PC-3 (cell line): ENCODE measurements at regions not wholly inside any gene's neighbourhood (a gene's known extent, or its start where the extent isn't known, plus 50 kb on each side); places are given as distances from the start of the nearest gene placed in this dataset.

ENCODE experiments used
- ATAC-seq: fragments of 200-7000 bp; cut with Tn5 transposase; 2 replicates; pipeline ENCODE4 v1.9.1; 2020; ENCODE audit warnings: mild to moderate bottlenecking, moderate library complexity
- BruUV-seq: library from RNA; stranded (reverse); fragments of 400-500 nt; replicated peaks from 2 replicates; lab custom pipeline; 2021; lab: Mats Ljungman, UMichigan
- CTCF ChIA-PET: fragments of 300-600 bp; sonication (Branson Sonifier 250); formaldehyde crosslinking; loops from one replicate; lab custom pipeline; 2022; ENCODE audit warnings: antibody characterized with exemption; lab: Charles Lee
- POLR2A ChIA-PET: fragments of 300-600 bp; sonication (Branson Sonifier 250); formaldehyde crosslinking; loops from one replicate; lab custom pipeline; 2022; ENCODE audit warnings: antibody characterized with exemption; ENCODE audit not compliant: unreplicated experiment; lab: Charles Lee
- DNase-seq: peaks from one replicate; pipeline ENCODE4 v3.0.0-alpha.2; 2015
- H2AFZ ChIP-seq: fragments of 300-600 bp; sonication (generic); 2 replicates; pipeline ENCODE4 v1.6.0; 2016; ENCODE audit warnings: antibody characterized with exemption, low read length
- H3F3A ChIP-seq: fragments of 300-600 bp; sonication (generic); one replicate; pipeline ENCODE4 v1.6.0; 2017; ENCODE audit warnings: antibody characterized with exemption, low read length, control low read depth, mild to moderate bottlenecking; ENCODE audit not compliant: unreplicated experiment
- H3K27ac ChIP-seq: fragments of 300-600 bp; sonication (generic); 2 replicates; pipeline ENCODE4 v1.5.1; 2016; ENCODE audit warnings: mild to moderate bottlenecking, low read length
- H3K27me3 ChIP-seq: fragments of 300-600 bp; sonication (generic); 2 replicates; pipeline ENCODE4 v1.6.1; 2016; ENCODE audit warnings: low read length, mixed read lengths
- H3K36me3 ChIP-seq: fragments of 300-600 bp; sonication (generic); 2 replicates; pipeline ENCODE4 v1.6.1; 2016; ENCODE audit warnings: low read depth, mixed run types, low read length, mixed read lengths
- H3K4me1 ChIP-seq: fragments of 300-600 bp; sonication (generic); 2 replicates; pipeline ENCODE4 v1.5.1; 2016; ENCODE audit warnings: low read length; ENCODE audit not compliant: insufficient read depth
- H3K4me2 ChIP-seq: fragments of 300-600 bp; sonication (generic); 2 replicates; pipeline ENCODE4 v1.6.0; 2016; ENCODE audit warnings: low read length
- H3K4me3 ChIP-seq: fragments of 300-600 bp; sonication (generic); 2 replicates; pipeline ENCODE4 v1.5.1; 2016; ENCODE audit warnings: mild to moderate bottlenecking, low read length, mixed read lengths
- H3K79me2 ChIP-seq: fragments of 300-600 bp; sonication (generic); 2 replicates; pipeline ENCODE4 v1.6.1; 2017; ENCODE audit warnings: low read length, mixed read lengths
- H3K9ac ChIP-seq: fragments of 300-600 bp; sonication (generic); 2 replicates; pipeline ENCODE4 v1.6.0; 2016; ENCODE audit warnings: mild to moderate bottlenecking, low read length
- H3K9me2 ChIP-seq: fragments of 300-600 bp; sonication (generic); replicated peaks from 2 replicates; pipeline ENCODE4 v1.6.1; 2016; ENCODE audit warnings: mixed run types, low read length, mixed read lengths
- H3K9me3 ChIP-seq: fragments of 300-600 bp; sonication (generic); 2 replicates; pipeline ENCODE4 v1.6.1; 2016; ENCODE audit warnings: low read length, mixed read lengths
- H4K20me1 ChIP-seq: fragments of 300-600 bp; sonication (generic); 2 replicates; pipeline ENCODE4 v1.6.1; 2016; ENCODE audit warnings: low read length, mixed read lengths
- EZH2 ChIP-seq: fragments of 300-600 bp; sonication (generic); IDR thresholded peaks from one replicate; pipeline ENCODE4 v1.6.1; 2017; ENCODE audit warnings: antibody characterized with exemption, mild to moderate bottlenecking, low read length; ENCODE audit not compliant: unreplicated experiment
- EZH2phosphoT487 ChIP-seq: fragments of 300-600 bp; sonication (generic); IDR thresholded peaks from 2 replicates; pipeline ENCODE4 v1.6.1; 2018; ENCODE audit warnings: mild to moderate bottlenecking, antibody characterized with exemption, low read length, borderline replicate concordance
- intact Hi-C: fragments of 100-400 bp; cut with micrococcal nuclease; formaldehyde crosslinking; loops from 2 replicates; pipeline ENCODE4 v1.9.0; 2023
- TF ChIP-seq, protein P1 (sequence below): fragments of 300-600 bp; sonication (generic); conservative IDR thresholded peaks from 2 replicates; pipeline ENCODE4 v1.5.1; 2017; ENCODE audit warnings: antibody characterized with exemption, low read depth, mild to moderate bottlenecking, low read length

DNA sequence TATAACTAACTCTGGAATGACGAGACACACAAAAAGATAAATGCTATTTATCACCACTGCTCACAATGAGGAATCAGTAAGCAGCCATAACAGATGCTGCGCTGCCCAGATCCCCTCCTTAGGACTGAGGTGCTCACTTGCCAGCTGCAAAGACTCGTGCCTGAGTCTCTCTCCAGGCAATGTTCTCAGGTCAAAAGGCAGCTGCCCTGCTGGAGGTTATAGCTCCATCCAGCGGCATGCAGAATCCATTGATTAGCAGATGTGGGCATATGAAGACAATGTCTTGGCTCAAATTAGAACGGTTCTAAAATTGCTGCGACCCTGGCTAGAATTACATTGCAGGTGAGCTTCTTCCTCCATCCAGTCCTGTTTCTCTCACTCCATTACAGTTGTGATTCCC is 328.2 kb upstream of the CHRM3 start:
- POLR2A ChIA-PET: interaction anchor here (0.6 kb wide), 1 partner anchor 10 kb away, joined by 3 read pairs; no protein-coding TSS in a partner anchor
- Histone ChIP-seq H3F3A (no peaks in the 10 kb centered on the region), H4K20me1 (no peaks in the 10 kb centered on the region), H3K79me2 (no peaks in the 10 kb centered on the region), H3K4me1 (no peaks in the 10 kb centered on the region), H3K27ac (no peak overlapping the region), H3K27me3 (no peaks in the 10 kb centered on the region), H3K9ac (no peak overlapping the region), H2AFZ (no peak overlapping the region), H3K36me3 (no peaks in the 10 kb centered on the region), H3K9me2 (no peaks in the 10 kb centered on the region), H3K4me2 (no peak overlapping the region), H3K9me3 (no peaks in the 10 kb centered on the region), H3K4me3 (no peak overlapping the region)
- ATAC-seq (no peak), DNase-seq (no peak)
- BruUV-seq: no TSS peak
- intact Hi-C loops: no loop called here
- TF ChIP-seq, protein P1, sequence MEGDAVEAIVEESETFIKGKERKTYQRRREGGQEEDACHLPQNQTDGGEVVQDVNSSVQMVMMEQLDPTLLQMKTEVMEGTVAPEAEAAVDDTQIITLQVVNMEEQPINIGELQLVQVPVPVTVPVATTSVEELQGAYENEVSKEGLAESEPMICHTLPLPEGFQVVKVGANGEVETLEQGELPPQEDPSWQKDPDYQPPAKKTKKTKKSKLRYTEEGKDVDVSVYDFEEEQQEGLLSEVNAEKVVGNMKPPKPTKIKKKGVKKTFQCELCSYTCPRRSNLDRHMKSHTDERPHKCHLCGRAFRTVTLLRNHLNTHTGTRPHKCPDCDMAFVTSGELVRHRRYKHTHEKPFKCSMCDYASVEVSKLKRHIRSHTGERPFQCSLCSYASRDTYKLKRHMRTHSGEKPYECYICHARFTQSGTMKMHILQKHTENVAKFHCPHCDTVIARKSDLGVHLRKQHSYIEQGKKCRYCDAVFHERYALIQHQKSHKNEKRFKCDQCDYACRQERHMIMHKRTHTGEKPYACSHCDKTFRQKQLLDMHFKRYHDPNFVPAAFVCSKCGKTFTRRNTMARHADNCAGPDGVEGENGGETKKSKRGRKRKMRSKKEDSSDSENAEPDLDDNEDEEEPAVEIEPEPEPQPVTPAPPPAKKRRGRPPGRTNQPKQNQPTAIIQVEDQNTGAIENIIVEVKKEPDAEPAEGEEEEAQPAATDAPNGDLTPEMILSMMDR: peak; percentile 24; the same call in 1 of the 2 replicates
- TF ChIP-seq EZH2 (no peak), EZH2phosphoT487 (no peak)
- CTCF ChIA-PET: interaction anchor here (0.6 kb wide), 1 partner anchor 251 kb away, joined by 3 read pairs; no protein-coding TSS in a partner anchor

DNA sequence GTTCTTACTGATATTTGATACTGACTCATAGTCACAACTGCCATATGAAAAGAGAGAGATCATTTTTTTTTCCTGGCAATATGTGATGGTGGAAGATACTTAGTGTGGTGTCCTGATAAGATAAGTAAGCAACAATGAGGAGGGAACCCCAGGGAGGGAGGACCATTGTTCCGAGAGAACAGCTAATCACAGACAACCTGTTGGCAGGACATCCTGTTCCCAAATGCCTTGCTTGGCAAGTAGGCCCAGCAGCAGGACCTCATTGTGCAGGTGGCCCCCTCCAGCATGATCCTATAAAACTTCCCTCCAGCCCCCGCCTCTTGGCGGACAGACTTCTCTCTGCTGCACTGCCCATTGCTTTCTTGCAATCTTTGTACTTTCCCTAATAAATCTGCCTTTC is 329.4 kb upstream of the CHRM3 start:
- no peak for DNase-seq
- BruUV-seq: no TSS peak
- no peak for ATAC-seq
- CTCF ChIA-PET: no interaction called here
- H3K36me3 ChIP-seq: no peaks in the 10 kb centered on the region
- no peak overlapping the region for H3K4me2 ChIP-seq
- H3K9me3 ChIP-seq: no peaks in the 10 kb centered on the region
- no peaks in the 10 kb centered on the region for H3K27me3 ChIP-seq
- H3K4me3 ChIP-seq: no peak overlapping the region
- H2AFZ ChIP-seq: no peak overlapping the region
- no peak overlapping the region for H3K9ac ChIP-seq
- intact Hi-C loops: no loop called here
- H3K27ac ChIP-seq: no peak overlapping the region
- TF ChIP-seq EZH2phosphoT487 (no peak), EZH2 (no peak)
- TF ChIP-seq, protein P1: no peak
- H3K4me1 ChIP-seq: no peaks in the 10 kb centered on the region
- no peaks in the 10 kb centered on the region for H4K20me1 ChIP-seq
- no peaks in the 10 kb centered on the region for H3K9me2 ChIP-seq
- H3K79me2 ChIP-seq: no peaks in the 10 kb centered on the region
- POLR2A ChIA-PET: no interaction called here
- no peaks in the 10 kb centered on the region for H3F3A ChIP-seq

DNA sequence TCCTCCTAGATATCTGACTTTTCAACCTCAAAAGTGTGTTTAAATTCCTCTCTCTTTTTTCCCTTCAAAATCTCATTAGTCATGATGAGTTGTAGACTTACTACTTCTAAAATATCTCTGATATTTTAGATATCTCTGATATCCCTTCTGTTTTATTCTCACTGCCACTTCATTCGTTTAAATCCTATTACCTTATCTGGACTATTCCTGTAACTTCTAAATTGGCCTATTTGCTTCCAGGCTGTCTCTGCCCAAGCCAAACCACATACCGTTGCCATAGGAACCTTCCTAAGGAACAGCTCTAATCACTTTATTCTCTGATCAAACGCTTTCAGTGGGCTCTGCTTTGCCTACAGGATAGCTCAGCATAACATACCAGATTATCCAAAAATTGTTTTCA is 333.1 kb upstream of the CHRM3 start:
- BruUV-seq: no TSS peak
- no peak for ATAC-seq
- H3K4me2 ChIP-seq: no peak overlapping the region
- no peaks in the 10 kb centered on the region for H4K20me1 ChIP-seq
- no peak overlapping the region for H3K9ac ChIP-seq
- no peaks in the 10 kb centered on the region for H3K9me3 ChIP-seq
- H3K4me3 ChIP-seq: no peak overlapping the region
- H2AFZ ChIP-seq: no peak overlapping the region
- H3K4me1 ChIP-seq: no peaks in the 10 kb centered on the region
- POLR2A ChIA-PET: no interaction called here
- no peaks in the 10 kb centered on the region for H3F3A ChIP-seq
- no peaks in the 10 kb centered on the region for H3K27me3 ChIP-seq
- no peak overlapping the region for H3K27ac ChIP-seq
- CTCF ChIA-PET: no interaction called here
- intact Hi-C loops: no loop called here
- DNase-seq: no peak
- TF ChIP-seq, protein P1: no peak
- no peak for TF ChIP-seq EZH2phosphoT487
- no peak for TF ChIP-seq EZH2
- no peaks in the 10 kb centered on the region for H3K9me2 ChIP-seq
- H3K79me2 ChIP-seq: no peaks in the 10 kb centered on the region
- H3K36me3 ChIP-seq: no peaks in the 10 kb centered on the region
